Coronary artery (tissue), 2 donors: ENCODE measurements at regions not wholly inside any gene's neighbourhood (a gene's known extent, or its start where the extent isn't known, plus 50 kb on each side); places are given as distances from the start of the nearest gene placed in this dataset.
"Not testable (repeated sequence)": the region's sequence is repeated elsewhere in the genome, so short reads cannot be mapped to it uniquely, and the experiment has no call there.

ENCODE experiments used
- DNase-seq: peaks from one replicate; pipeline ENCODE4 v3.0.0-alpha.2; 2017; ENCODE audit warnings: low spot score
- H3K27ac ChIP-seq, 2 donors: fragments of 200-600 bp; sonication (generic); one replicate each; pipeline ENCODE4 v1.5.1; 2016 to 2019
- H3K4me3 ChIP-seq: fragments of 200-600 bp; sonication (generic); 2 replicates; pipeline ENCODE4 v1.5.1; 2016; ENCODE audit warnings: mild to moderate bottlenecking, moderate library complexity
- TF ChIP-seq, protein P1 (sequence below): fragments of 200-600 bp; sonication (generic); IDR thresholded peaks from one replicate; pipeline ENCODE4 v1.5.1; 2019; ENCODE audit warnings: antibody characterized with exemption

DNA sequence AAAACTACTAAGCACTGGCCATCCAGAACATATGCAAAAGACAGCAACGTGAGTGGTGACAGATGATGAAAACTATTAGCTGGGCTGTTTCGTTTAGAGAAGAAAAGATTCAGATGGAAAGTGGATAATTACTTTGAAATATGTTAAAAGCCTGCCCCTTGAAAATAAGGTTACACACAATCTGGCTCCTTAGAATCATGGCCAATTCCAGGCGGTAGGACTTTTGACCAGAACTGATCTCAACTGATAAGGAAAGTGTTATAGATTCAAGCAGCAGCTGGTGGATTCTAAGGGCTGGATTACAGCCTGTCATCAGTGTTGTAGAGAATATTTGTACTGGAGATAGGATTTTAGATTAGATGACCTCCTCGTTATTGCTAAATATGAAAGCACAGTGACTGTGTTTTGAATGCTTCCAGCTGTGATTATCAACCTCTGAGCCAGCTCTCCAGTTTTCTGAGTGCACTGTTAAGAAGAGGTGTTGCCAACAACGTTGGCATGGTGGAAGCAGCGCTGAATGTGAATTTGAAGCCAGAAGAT lies 75.1 kb downstream of the KBTBD2 start:
- H3K4me3 ChIP-seq, DNase-seq: not testable (repeated sequence)

DNA sequence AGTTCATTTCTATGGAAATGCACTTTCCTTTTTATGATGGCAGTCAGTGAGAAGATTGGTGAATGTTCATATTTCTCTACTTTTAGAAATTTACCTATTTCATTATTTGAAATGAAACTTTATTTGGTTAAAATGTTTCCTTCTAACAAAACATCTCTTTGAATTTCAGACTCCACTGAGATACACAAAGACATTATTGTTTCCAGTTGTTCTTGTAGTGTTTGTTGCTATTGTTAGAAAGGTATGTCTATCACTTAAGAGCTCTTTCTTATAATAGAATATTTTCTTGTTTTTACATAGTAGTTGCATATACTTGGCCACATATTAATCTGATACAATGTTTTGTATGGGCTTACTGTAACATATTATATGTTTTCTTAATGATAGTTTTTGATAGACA lies 76.8 kb downstream of the KBTBD2 start:
- H3K27ac ChIP-seq, DNase-seq, H3K4me3 ChIP-seq: not testable (repeated sequence)

More for the DNA sequence above, 75.1 kb downstream of the KBTBD2 start:
- H3K27ac ChIP-seq = not testable (repeated sequence)

DNA sequence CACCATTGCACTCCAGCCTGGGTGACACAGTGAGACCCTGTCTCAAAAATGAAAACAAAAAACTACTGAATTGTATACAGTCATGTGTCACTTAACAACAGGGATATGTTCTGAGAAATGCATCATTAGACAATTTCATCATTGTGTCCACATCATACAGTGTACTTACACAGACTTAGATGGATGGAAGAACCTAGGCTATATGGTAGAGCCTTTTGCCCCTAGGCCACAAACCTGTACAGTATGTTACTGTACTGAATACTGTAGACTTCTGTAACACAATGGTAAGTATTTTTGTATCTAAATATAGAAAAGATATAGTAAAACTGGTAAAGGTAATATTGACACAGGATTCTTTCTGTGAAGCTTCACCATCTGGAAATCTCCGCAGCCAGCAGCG lies 81.7 kb downstream of the KBTBD2 start:
- DNase-seq = no peak
- Histone ChIP-seq H3K4me3 (no peak overlapping the region), H3K27ac (no peak overlapping the region)
- TF ChIP-seq, protein P1, sequence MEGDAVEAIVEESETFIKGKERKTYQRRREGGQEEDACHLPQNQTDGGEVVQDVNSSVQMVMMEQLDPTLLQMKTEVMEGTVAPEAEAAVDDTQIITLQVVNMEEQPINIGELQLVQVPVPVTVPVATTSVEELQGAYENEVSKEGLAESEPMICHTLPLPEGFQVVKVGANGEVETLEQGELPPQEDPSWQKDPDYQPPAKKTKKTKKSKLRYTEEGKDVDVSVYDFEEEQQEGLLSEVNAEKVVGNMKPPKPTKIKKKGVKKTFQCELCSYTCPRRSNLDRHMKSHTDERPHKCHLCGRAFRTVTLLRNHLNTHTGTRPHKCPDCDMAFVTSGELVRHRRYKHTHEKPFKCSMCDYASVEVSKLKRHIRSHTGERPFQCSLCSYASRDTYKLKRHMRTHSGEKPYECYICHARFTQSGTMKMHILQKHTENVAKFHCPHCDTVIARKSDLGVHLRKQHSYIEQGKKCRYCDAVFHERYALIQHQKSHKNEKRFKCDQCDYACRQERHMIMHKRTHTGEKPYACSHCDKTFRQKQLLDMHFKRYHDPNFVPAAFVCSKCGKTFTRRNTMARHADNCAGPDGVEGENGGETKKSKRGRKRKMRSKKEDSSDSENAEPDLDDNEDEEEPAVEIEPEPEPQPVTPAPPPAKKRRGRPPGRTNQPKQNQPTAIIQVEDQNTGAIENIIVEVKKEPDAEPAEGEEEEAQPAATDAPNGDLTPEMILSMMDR = no peak

DNA sequence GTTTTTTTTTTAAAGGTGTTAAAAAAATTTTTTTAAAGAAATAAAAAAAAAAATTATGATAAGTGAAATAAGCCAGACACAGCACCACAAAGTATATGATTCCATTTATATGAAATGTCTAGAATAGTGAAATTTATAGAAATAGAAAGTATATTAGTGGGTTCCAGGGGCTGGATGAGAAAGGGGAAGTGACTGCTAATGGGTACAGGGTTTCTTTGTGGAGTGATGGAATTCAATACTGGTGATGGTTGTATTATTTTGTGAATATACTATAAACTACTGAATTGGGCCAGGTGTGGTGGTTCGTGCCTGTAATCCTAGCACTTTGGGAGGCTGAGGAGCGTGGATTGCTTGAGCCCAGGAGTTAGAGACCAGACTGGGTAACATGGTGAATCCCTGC lies 82.2 kb downstream of the KBTBD2 start:
- DNase-seq = no peak
- TF ChIP-seq, protein P1 = no peak
- Histone ChIP-seq H3K4me3 (no peak overlapping the region), H3K27ac (no peak overlapping the region)

DNA sequence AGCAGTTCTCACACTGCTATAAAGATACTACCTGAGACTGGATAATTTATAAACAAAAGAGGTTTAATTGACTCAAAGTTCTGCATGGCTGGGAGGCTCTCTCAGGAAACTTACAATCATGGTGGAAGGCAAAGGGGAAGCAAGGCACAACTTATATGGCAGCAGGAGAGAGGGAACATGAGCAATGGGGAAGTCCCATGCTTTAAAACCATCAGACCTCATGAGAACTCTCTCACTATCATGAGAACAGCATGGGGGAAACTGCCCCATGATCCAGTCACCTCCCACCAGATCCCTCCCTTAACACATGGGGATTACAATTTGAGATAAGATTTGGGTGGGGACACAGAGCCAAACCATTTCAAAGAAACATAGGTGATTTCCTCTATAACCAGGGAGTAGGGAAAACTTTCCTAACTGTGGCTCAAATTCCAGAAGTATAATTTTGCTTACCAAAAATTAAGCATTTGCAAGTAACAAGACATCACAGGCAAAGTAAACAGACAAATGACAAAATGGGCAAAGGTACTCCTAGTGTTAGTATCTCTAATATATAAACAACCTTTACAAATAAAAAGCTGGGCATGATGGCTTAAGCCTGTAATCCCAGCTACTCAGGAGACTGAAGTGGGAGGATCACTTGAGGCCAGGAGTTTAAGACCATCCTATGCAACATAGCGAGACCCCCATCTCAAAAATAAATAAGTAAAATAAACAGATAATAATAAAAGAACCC lies 88.0 kb downstream of the KBTBD2 start:
- no peak for DNase-seq
- no peak overlapping the region for H3K27ac ChIP-seq
- TF ChIP-seq, protein P1 = no peak
- H3K4me3 ChIP-seq = no peak overlapping the region

DNA sequence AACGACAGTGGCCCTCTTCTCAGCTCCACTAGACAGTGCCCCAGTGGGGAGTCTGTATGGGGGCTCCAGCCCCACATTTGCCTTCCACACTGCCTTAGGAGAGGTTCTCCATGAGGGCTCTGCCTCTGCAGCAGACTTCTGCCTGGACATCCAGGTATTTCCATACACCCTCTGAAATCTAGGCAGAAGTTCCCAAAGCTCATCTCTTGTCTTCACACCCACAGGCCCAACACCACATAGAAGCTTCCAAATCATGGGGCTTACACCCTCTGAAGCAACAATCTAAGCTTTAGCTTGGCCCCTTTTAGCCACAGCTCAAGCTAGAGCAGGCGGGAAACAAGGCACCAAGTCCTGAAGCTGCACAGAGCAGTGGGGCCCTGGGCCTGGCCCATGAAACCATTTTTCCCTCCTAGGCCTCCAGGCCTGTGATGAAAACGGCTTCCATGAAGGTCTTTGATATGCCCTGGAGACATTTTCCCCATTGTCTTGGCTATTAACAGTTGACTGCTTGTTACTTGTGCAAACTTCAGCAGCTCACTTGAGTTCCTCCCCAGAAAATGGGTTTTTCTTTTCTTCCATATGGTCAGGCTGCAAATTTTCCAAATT lies 89.2 kb downstream of the KBTBD2 start:
- H3K27ac ChIP-seq = no peak overlapping the region
- TF ChIP-seq, protein P1 = no peak
- no peak overlapping the region for H3K4me3 ChIP-seq
- DNase-seq = no peak

DNA sequence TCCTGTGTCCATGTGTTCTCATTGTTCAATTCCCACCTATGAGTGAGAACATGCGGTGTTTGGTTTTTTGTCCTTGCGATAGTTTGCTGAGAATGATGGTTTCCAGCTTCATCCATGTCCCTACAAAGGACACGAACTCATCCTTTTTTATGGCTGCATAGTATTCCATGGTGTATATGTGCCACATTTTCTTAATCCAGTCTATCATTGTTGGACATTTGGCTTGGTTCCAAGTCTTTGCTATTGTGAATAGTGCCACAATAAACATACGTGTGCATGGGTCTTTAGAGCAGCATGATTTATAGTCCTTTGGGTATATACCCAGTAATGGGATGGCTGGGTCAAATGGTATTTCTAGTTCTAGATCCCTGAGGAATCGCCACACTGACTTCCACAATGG lies 98.5 kb downstream of the KBTBD2 start:
- H3K4me3 ChIP-seq, H3K27ac ChIP-seq, DNase-seq: not testable (repeated sequence)

DNA sequence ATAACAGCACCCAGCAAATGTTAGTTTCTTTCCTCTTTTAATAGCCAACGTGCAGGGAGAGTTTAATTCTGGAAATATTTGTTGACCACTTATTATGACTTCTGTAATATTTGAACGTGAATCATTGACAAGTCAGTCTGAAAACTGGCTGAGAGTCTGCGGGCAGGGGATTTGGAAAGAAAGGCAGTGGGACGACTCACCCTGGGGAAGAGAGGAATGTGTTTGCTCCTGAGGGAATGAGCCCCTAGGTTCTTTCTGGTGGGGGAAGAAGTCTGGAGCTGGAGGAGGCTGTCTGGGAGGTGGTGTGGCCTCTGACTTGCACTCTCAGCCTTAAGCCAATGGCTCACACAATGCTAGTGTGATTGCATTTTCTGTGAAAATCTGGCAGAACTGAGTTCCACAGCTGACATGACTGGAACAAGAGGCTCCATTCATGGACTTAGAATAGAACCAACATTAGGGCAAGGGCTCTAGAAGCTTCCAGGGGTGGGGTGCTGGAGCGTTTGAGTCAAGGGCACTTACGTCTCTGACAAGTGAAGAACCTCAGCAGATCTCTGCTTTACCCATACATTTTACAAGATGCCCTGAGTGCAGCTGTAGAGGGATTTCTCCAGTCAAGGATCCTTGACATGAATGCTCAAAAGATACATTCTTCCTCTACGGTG lies 100.7 kb downstream of the KBTBD2 start:
- not testable (repeated sequence) for H3K27ac ChIP-seq, H3K4me3 ChIP-seq, DNase-seq

DNA sequence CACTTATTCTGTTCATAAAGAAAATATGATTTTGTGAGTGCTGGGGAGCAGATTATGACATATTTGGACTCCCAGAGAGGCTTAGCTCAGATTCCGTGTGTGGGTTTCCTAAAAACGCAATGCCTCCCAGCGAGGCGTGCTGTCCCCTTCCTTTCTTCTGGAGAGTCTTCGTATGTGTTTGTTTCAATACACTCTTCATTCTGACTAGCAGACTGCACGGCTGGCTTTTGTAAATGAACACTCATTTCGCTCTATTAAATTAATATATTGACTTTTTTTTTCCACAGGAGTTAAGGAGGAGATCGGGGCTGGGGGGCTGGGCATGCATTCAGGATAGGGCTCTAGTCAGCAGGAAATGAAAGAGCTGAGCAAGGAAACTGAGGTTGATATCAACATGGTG lies 102.3 kb downstream of the KBTBD2 start:
- not testable (repeated sequence) for H3K4me3 ChIP-seq, DNase-seq, H3K27ac ChIP-seq

DNA sequence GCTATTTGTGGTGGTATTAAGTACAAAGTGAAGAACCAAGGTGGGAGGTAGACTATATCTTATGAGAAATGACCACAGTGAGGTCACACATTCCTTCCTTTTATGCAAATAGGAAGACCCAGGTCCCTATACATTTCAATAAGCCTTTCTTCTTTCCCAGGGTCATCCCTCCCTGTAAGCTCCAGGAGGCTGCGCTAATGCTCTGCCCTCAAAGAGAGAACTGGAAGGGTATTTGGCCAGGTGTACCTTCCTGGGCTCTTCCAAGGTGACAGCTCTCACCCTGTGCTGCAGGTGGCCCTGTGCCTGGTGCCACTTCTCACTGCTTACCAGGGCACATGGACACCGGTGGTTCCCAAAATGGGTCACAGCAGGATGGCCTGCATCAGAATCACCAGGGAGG lies 103.4 kb downstream of the KBTBD2 start:
- H3K4me3 ChIP-seq, H3K27ac ChIP-seq, DNase-seq: not testable (repeated sequence)

DNA sequence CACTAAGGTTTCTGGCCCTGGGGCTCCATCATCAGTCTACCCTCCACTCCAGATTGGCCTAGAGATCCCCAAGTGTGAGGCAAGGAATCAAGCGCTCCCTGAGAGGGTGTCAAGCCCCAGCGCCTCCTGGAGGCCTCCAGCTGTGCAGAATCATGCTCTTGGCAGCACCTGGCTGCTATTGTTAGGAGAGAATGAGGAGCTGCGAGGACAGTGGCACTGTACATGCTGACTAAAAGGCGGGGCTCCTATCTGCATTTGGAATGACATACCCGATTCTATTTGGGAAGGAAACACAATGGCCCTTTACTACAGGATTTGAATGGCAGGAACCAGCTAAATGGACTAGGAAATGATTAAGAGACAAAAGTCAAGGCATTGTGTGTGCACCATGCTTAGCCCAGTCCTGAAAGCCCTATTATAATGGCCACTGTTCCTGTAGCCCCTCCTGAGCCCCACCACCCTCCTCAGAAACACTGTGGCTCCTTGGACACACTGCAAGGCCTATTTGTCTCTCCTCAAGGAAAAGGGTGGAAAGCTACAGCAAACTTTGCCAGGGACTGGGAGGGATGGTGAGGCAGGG lies 106.1 kb downstream of the KBTBD2 start:
- not testable (repeated sequence) for H3K4me3 ChIP-seq, DNase-seq, H3K27ac ChIP-seq

DNA sequence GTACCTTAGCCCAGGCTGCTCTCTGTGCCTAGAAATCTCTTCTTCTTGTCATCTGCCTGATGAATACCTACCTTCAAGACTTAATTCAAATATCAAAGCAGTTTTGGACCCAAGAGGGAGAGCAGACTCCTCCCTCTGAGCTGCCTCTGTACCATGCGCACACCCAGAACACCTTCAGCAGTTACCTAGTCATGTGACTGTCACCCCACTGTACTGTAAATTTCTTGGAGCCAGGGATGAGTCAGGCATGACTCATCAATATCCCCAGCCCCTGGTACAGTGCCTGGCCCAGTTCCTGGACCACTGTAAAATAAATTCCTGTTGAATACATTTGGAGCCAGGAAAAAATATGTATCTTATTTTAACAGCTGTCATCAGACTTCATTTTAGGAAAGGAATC lies 111.7 kb downstream of the KBTBD2 start:
- DNase-seq, H3K27ac ChIP-seq, H3K4me3 ChIP-seq: not testable (repeated sequence)
